Neutrophil (primary cell): ENCODE measurements at regions not wholly inside any gene's neighbourhood (a gene's known extent, or its start where the extent isn't known, plus 50 kb on each side); places are given as distances from the start of the nearest gene placed in this dataset.
A peak's percentile ranks its signal among the peaks of the same experiment; 100 is the strongest.

Experiments used
- H3K27ac ChIP-seq: fragments of 200-600 bp; sonication (generic); 2 replicates; pipeline ENCODE4 v1.5.1; 2016; ENCODE audit warnings: mild to moderate bottlenecking, moderate library complexity
- H3K27me3 ChIP-seq: fragments of 200-600 bp; sonication (generic); 2 replicates; pipeline ENCODE4 v1.6.0; 2016; ENCODE audit warnings: mild to moderate bottlenecking
- H3K36me3 ChIP-seq: fragments of 200-600 bp; sonication (generic); 2 replicates; pipeline ENCODE4 v1.5.1; 2017
- H3K4me1 ChIP-seq, 2 experiments: fragments of 200-600 bp in 1 of 2; sonication (generic) in 1 of 2; 1 replicate in 1 of 2; 2 replicates in 1 of 2; pipeline versions ENCODE4 v1.5.1 to v1.6.1; 2013 to 2016; ENCODE audit warnings: low read depth in 1 of 2, low read length in 1 of 2, mild to moderate bottlenecking in 1 of 2, moderate library complexity in 1 of 2; ENCODE audit not compliant: control insufficient read depth in 1 of 2, insufficient read depth in 1 of 2
- H3K4me3 ChIP-seq, 2 experiments: fragments of 200-600 bp in 1 of 2; sonication (generic) in 1 of 2; 1 replicate in 1 of 2; 2 replicates in 1 of 2; pipeline ENCODE4 v1.5.1; 2013 to 2016; ENCODE audit warnings: low read depth in 1 of 2, low read length in 1 of 2, mild to moderate bottlenecking in 1 of 2, moderate library complexity in 1 of 2
- H3K9me3 ChIP-seq: fragments of 200-600 bp; sonication (generic); 2 replicates; pipeline ENCODE4 v1.5.1; 2016
- TF ChIP-seq, protein P1 (sequence below): fragments of 200-600 bp; sonication (generic); IDR thresholded peaks from 2 replicates; pipeline ENCODE4 v1.5.1; 2016; ENCODE audit warnings: antibody characterized with exemption

- Histone ChIP-seq H3K36me3 (no peaks in the 10 kb centered on the region), H3K4me1 (no peaks in the 10 kb centered on the region), H3K27ac (no peak overlapping the region), H3K9me3 (no peaks in the 10 kb centered on the region), H3K27me3 (peaks cover 38% of the 10 kb centered on the region), H3K4me3 (no peak overlapping the region)
- TF ChIP-seq, protein P1, sequence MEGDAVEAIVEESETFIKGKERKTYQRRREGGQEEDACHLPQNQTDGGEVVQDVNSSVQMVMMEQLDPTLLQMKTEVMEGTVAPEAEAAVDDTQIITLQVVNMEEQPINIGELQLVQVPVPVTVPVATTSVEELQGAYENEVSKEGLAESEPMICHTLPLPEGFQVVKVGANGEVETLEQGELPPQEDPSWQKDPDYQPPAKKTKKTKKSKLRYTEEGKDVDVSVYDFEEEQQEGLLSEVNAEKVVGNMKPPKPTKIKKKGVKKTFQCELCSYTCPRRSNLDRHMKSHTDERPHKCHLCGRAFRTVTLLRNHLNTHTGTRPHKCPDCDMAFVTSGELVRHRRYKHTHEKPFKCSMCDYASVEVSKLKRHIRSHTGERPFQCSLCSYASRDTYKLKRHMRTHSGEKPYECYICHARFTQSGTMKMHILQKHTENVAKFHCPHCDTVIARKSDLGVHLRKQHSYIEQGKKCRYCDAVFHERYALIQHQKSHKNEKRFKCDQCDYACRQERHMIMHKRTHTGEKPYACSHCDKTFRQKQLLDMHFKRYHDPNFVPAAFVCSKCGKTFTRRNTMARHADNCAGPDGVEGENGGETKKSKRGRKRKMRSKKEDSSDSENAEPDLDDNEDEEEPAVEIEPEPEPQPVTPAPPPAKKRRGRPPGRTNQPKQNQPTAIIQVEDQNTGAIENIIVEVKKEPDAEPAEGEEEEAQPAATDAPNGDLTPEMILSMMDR, result no peak
These were observed 415.2 kb downstream of the VRK1 start for GRCh38 chr14:97212399-97212798.

DNA sequence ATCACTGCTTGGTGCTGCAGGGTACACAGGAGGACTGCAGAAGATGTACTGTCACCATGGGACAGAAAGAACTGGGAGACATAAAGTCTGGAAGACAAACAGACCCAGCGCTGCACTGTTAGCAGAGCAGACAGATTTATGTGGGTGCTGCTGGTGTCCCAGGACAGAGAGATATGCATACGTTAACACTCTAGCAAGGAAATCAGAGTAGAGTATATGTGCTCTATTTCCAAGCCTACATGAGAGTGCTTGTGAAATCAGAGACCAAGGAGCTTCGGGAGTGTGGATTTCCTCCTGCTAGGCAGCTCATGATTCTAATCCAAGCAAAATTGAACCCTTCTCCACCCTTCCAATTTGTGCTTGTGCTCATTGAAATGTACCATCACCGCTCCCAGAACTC is 416.5 kb downstream of the VRK1 start:
- H3K27ac ChIP-seq, result no peak overlapping the region
- no peaks in the 10 kb centered on the region for H3K9me3 ChIP-seq
- TF ChIP-seq, protein P1, result no peak
- H3K4me3 ChIP-seq, result no peak overlapping the region
- H3K36me3 ChIP-seq, result no peaks in the 10 kb centered on the region
- peaks cover 52% of the 10 kb centered on the region for H3K27me3 ChIP-seq
- peaks cover 4 to 5% of the 10 kb centered on the region in 2 experiments for H3K4me1 ChIP-seq

DNA sequence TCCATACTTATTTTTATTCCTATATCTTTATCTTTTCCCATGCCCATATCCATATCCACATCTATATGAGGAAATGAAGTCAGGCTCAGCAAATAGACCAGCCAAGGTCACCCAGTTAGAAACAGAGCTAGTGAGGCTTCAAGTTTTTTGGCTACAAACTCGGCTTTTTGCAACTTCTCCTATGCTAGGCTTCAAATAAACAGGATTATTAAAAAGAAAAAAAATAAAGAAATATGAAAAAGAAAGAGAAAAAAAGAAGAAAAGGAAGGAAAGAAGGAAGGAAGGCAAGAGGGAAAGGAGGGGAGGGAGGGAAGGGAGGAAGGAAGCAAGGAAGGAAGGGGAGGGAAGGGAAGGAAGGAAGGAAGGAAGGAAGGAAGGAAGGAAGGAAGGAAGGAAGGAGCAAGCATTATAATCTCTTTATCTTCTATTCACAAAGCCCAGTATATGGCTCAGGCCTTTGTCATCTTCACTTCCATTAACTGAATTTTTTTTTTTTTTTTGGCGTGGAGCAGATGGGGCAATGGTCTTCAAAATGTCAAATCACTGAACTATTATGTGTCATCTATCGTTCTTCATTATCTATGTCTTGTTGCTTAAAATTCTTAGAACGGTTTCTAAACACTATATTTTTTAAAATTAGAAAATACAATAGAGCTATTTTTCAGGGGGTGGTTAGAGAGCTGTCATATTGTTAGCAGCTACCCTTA is 418.2 kb downstream of the VRK1 start:
- peaks cover 64% of the 10 kb centered on the region for H3K27me3 ChIP-seq
- peaks cover 8 to 12% of the 10 kb centered on the region in 2 experiments for H3K4me1 ChIP-seq
- TF ChIP-seq, protein P1, result no peak

DNA sequence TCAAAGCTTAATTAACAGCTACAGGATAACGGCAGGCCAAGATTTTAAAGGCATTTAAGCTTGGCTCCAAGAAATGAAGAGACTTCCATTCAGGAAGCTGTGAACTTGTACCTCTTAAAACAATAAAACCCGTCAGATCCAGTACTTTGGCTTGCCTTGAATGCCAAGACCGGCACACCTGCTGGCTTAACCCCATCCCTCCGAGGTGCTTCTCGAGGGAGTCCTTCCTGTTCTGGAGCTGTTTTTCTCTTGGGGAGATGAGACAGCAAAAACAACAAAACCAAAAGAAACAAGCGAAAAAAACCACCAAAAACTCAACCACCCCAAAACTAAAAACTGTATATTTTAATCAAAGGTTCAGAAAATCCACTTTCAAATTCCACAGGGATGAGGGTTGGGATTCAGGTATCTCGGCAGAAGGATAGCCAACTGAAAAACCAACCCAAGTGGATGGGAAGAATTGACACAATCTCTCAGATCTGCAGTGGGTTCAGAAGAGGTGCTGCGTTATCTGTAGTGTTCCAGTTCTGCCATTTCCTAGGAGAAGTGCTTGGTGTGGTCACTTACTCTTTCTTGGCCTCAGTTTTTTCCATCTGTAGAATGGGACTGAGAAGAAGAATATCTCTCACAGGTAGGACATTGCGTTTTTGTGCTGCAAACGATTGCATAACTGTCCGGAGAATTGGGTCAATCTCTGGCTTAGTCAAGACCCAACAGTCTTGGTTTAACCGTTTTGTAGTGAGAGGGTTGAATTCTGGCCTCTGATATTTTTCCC is 420.1 kb downstream of the VRK1 start:
- Histone ChIP-seq H3K36me3 (no peaks in the 10 kb centered on the region), H3K27ac (no peak overlapping the region), H3K4me1 (peaks cover 8 to 12% of the 10 kb centered on the region in 2 experiments), H3K4me3 (no peak overlapping the region), H3K9me3 (no peaks in the 10 kb centered on the region), H3K27me3 (peaks cover 62% of the 10 kb centered on the region)
- TF ChIP-seq, protein P1, result no peak

More for the DNA sequence above, 418.2 kb downstream of the VRK1 start:
- no peak overlapping the region for H3K27ac ChIP-seq
- no peaks in the 10 kb centered on the region for H3K36me3 ChIP-seq
- H3K4me3 ChIP-seq, result no peak overlapping the region
- H3K9me3 ChIP-seq, result no peaks in the 10 kb centered on the region

- peaks cover 67% of the 10 kb centered on the region for H3K27me3 ChIP-seq
- no peaks in the 10 kb centered on the region for H3K9me3 ChIP-seq
- H3K4me1 ChIP-seq, result peaks cover 8 to 12% of the 10 kb centered on the region in 2 experiments
- peak overlapping the region; percentile 9 to 23 for H3K4me3 ChIP-seq
- TF ChIP-seq, protein P1, result no peak
- H3K27ac ChIP-seq, result no peak overlapping the region
- H3K36me3 ChIP-seq, result no peaks in the 10 kb centered on the region
These were observed 421.1 kb downstream of the VRK1 start for GRCh38 chr14:97218274-97218673.
